B cell (primary cell): ENCODE measurements at regions not wholly inside any gene's neighbourhood (a gene's known extent, or its start where the extent isn't known, plus 50 kb on each side); places are given as distances from the start of the nearest gene placed in this dataset.

ENCODE experiments used
- EZH2 ChIP-seq: IDR thresholded peaks from 2 replicates; pipeline ENCODE4 v1.6.1; 2012; ENCODE audit warnings: borderline replicate concordance, low read depth, mild to moderate bottlenecking, moderate library complexity, low read length; ENCODE audit not compliant: insufficient read depth, poor library complexity, severe bottlenecking
- TF ChIP-seq, protein P1 (sequence below): fragments of 200-600 bp; IDR thresholded peaks from one replicate; pipeline ENCODE4 v1.8.0; 2022; ENCODE audit warnings: antibody characterized with exemption, mild to moderate bottlenecking

DNA sequence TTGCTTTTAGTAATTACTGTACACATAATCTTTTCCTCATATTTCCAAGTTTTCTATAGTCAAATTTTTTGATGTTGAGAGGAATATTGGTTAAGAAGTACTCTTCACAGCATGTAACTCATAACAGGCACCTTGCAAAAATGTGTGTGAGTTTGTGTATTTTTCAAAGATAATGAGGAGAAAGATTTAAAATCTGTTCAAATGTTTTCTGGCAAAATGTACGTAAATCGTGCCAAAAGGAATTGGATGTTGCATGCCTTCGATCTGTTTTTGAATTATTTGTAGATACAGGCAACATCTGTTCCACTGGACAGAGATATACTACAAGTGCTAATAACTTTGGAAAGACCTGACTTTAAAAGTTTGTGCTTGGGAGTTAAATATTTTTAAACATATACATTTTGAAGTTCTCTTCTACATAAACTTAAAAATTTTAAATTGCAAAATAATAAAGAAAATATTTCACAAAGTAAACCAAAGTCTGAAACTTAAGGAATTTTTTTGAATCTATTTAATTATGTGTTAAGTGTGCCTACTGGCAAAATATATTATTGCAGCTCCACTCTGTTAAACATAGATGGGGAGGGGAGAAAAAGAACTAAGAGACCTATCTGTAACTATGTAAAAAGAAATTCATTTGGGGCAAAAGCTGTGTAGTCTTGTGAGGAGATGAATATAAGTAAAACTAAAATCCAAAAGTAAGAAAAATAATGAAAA is 133.5 kb upstream of the UBE2E3 start:
- TF ChIP-seq, protein P1, sequence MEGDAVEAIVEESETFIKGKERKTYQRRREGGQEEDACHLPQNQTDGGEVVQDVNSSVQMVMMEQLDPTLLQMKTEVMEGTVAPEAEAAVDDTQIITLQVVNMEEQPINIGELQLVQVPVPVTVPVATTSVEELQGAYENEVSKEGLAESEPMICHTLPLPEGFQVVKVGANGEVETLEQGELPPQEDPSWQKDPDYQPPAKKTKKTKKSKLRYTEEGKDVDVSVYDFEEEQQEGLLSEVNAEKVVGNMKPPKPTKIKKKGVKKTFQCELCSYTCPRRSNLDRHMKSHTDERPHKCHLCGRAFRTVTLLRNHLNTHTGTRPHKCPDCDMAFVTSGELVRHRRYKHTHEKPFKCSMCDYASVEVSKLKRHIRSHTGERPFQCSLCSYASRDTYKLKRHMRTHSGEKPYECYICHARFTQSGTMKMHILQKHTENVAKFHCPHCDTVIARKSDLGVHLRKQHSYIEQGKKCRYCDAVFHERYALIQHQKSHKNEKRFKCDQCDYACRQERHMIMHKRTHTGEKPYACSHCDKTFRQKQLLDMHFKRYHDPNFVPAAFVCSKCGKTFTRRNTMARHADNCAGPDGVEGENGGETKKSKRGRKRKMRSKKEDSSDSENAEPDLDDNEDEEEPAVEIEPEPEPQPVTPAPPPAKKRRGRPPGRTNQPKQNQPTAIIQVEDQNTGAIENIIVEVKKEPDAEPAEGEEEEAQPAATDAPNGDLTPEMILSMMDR: no peak
- TF ChIP-seq EZH2: no peak
